Keratinocyte (primary cell): ENCODE measurements at regions not wholly inside any gene's neighbourhood (a gene's known extent, or its start where the extent isn't known, plus 50 kb on each side); places are given as distances from the start of the nearest gene placed in this dataset.

ENCODE experiments used
- DNase-seq: peaks from one replicate; pipeline ENCODE4 v3.0.0-alpha.2; 2011; ENCODE audit warnings: low read depth, missing footprints, low spot score
- FAIRE-seq: peaks from 2 replicates; lab custom pipeline; 2011; peaks lifted over from hg19 to GRCh38; lab: Jason Lieb, UNC
- H2AFZ ChIP-seq: 2 replicates; pipeline ENCODE4 v1.6.0; 2012; ENCODE audit warnings: low read length, control low read depth, inconsistent platforms; ENCODE audit not compliant: control insufficient read depth
- H3K27ac ChIP-seq: 2 replicates; pipeline ENCODE4 v1.5.1; 2011; ENCODE audit warnings: low read length; ENCODE audit not compliant: control insufficient read depth, insufficient read depth
- H3K27me3 ChIP-seq: 3 replicates; pipeline ENCODE4 v1.6.0; 2011; ENCODE audit warnings: low read length; ENCODE audit not compliant: control insufficient read depth, insufficient read depth; ENCODE audit errors: extremely low read depth
- H3K36me3 ChIP-seq, 2 experiments: 2 replicates in 1 of 2; 3 replicates in 1 of 2; pipeline ENCODE4 v1.5.1; 2011; ENCODE audit warnings: low read length in 2 of 2, mild to moderate bottlenecking in 1 of 2; ENCODE audit not compliant: control insufficient read depth in 2 of 2, insufficient read depth in 2 of 2; ENCODE audit errors: extremely low read depth in 1 of 2
- H3K4me1 ChIP-seq: 3 replicates; pipeline ENCODE4 v1.5.1; 2011; ENCODE audit warnings: low read length; ENCODE audit not compliant: control insufficient read depth, insufficient read depth; ENCODE audit errors: extremely low read depth
- H3K4me2 ChIP-seq: 3 replicates; pipeline ENCODE4 v1.6.0; 2011; ENCODE audit warnings: low read depth, low read length; ENCODE audit not compliant: control insufficient read depth, insufficient read depth; ENCODE audit errors: extremely low read depth
- H3K4me3 ChIP-seq, 3 experiments: fragments of 200-600 bp in 1 of 3; sonication (generic) in 1 of 3; 2 replicates in 2 of 3; 3 replicates in 1 of 3; pipeline ENCODE4 v1.5.1; 2011 to 2016; ENCODE audit warnings: low read length in 3 of 3, mild to moderate bottlenecking in 3 of 3, control low read depth in 2 of 3, inconsistent platforms in 1 of 3, low read depth in 1 of 3, mixed read lengths in 1 of 3, mixed run types in 1 of 3, moderate library complexity in 1 of 3; ENCODE audit not compliant: control insufficient read depth in 2 of 3, insufficient read depth in 2 of 3; ENCODE audit errors: extremely low read depth in 1 of 3
- H3K79me2 ChIP-seq: 2 replicates; pipeline ENCODE4 v1.6.0; 2012; ENCODE audit warnings: low read length; ENCODE audit not compliant: control insufficient read depth, insufficient read depth
- H3K9ac ChIP-seq: 3 replicates; pipeline ENCODE4 v1.6.0; 2011; ENCODE audit warnings: low read length; ENCODE audit not compliant: control insufficient read depth, insufficient read depth; ENCODE audit errors: extremely low read depth
- H3K9me1 ChIP-seq: 3 replicates; pipeline ENCODE4 v1.6.0; 2011; ENCODE audit warnings: low read length; ENCODE audit not compliant: control insufficient read depth, insufficient read depth; ENCODE audit errors: extremely low read depth
- H3K9me3 ChIP-seq: 2 replicates; pipeline ENCODE4 v1.5.1; 2012; ENCODE audit warnings: low read depth, low read length; ENCODE audit not compliant: control insufficient read depth
- H4K20me1 ChIP-seq: 3 replicates; pipeline ENCODE4 v1.6.0; 2011; ENCODE audit warnings: low read length; ENCODE audit not compliant: control insufficient read depth, insufficient read depth; ENCODE audit errors: extremely low read depth
- CTCF ChIP-seq, 3 experiments: IDR thresholded peaks in 1 of 3; conservative IDR thresholded peaks in 1 of 3; optimal IDR thresholded peaks in 1 of 3; 2 replicates in 2 of 3; 3 replicates in 1 of 3; pipeline versions ENCODE3 to v1.5.1; 2011; ENCODE audit warnings: low read length in 3 of 3, mild to moderate bottlenecking in 3 of 3, moderate library complexity in 2 of 3, control low read depth in 1 of 3, inconsistent platforms in 1 of 3; ENCODE audit not compliant: insufficient read depth in 2 of 3; ENCODE audit errors: extremely low read depth in 1 of 3
- EZH2 ChIP-seq: IDR thresholded peaks from one replicate; pipeline ENCODE4 v1.6.1; 2012; ENCODE audit warnings: inconsistent platforms, mild to moderate bottlenecking, low read length, moderate library complexity
- dilution Hi-C: fragments of 300-500 bp; cut with MboI; formaldehyde crosslinking; loops from one replicate; pipeline ENCODE4 v1.7.0; 2020; ENCODE audit warnings: low sequenced_read_pairs; ENCODE audit not compliant: extremely low pct_ligation_motif_present

GRCh38 chr6:105604587-105604884, 201.7 kb upstream of the PREP start:
- H3K4me1 ChIP-seq: peaks cover 42% of the 10 kb centered on the region

GRCh38 chr6:105603788-105604586, 201.1 kb upstream of the PREP start:
- H3K27me3 ChIP-seq: no peaks in the 10 kb centered on the region
- dilution Hi-C loops: no loop called here
- DNase-seq: no peak
- no peaks in the 10 kb centered on the region for H3K9me3 ChIP-seq
- no peaks in the 10 kb centered on the region for H4K20me1 ChIP-seq
- no peak for TF ChIP-seq CTCF (optimal IDR thresholded peaks at IDR 0.05 in 1 of 3, IDR thresholded peaks at IDR 0.05 in 1 of 3, conservative IDR thresholded peaks at IDR 0.05 in 1 of 3; ENCODE audit: extremely low read depth in 1 of 3, insufficient read depth in 2 of 3, low read length in 3 of 3)
- TF ChIP-seq EZH2: no peak
- FAIRE-seq: peak; percentile 9
- peaks cover 48% of the 10 kb centered on the region for H3K4me1 ChIP-seq
- no peak overlapping the region for H3K9ac ChIP-seq
- no peak overlapping the region for H3K4me2 ChIP-seq
- H3K79me2 ChIP-seq: no peaks in the 10 kb centered on the region
- no peak overlapping the region for H3K27ac ChIP-seq
- H3K36me3 ChIP-seq: no peaks in the 10 kb centered on the region
- no peaks in the 10 kb centered on the region for H3K9me1 ChIP-seq
- peak overlapping the region; percentile 3 for H2AFZ ChIP-seq
- H3K4me3 ChIP-seq: no peak overlapping the region

More at GRCh38 chr6:105604587-105604884, 201.7 kb upstream of the PREP start:
- H3K9me3 ChIP-seq: no peaks in the 10 kb centered on the region
- FAIRE-seq: no peak
- TF ChIP-seq CTCF (optimal IDR thresholded peaks at IDR 0.05 in 1 of 3, IDR thresholded peaks at IDR 0.05 in 1 of 3, conservative IDR thresholded peaks at IDR 0.05 in 1 of 3; ENCODE audit: extremely low read depth in 1 of 3, insufficient read depth in 2 of 3, low read length in 3 of 3) (no peak), EZH2 (no peak)
- no peak overlapping the region for H3K4me3 ChIP-seq
- H3K9me1 ChIP-seq: no peaks in the 10 kb centered on the region
- H4K20me1 ChIP-seq: no peaks in the 10 kb centered on the region
- H3K36me3 ChIP-seq: no peaks in the 10 kb centered on the region
- peak overlapping the region; percentile 3 for H2AFZ ChIP-seq
- no peak overlapping the region for H3K9ac ChIP-seq
- no peak overlapping the region for H3K27ac ChIP-seq
- no peaks in the 10 kb centered on the region for H3K79me2 ChIP-seq
- H3K27me3 ChIP-seq: no peaks in the 10 kb centered on the region
- dilution Hi-C loops: no loop called here
- no peak overlapping the region for H3K4me2 ChIP-seq
- no peak for DNase-seq
